ENCODE measurements at regions not wholly inside any gene's neighbourhood (a gene's known extent, or its start where the extent isn't known, plus 50 kb on each side); places are given as distances from the start of the nearest gene placed in this dataset.

GRCh38 chr7:70953331-70953741 lies 178.6 kb upstream of the GALNT17 start:
- in situ Hi-C loops (cut with MboI; ENCODE audit: low sequenced_read_pairs), result no loop called here

GRCh38 chr7:70953796-70954195 lies 178.1 kb upstream of the GALNT17 start:
- in situ Hi-C loops (cut with MboI; ENCODE audit: low sequenced_read_pairs), result no loop called here

GRCh38 chr7:70972693-70973092 lies 159.3 kb upstream of the GALNT17 start:
- in situ Hi-C loops (cut with MboI; ENCODE audit: low sequenced_read_pairs), result no loop called here

- in situ Hi-C loops (cut with MboI; ENCODE audit: low sequenced_read_pairs), result no loop called here
These were observed 156.2 kb upstream of the GALNT17 start for GRCh38 chr7:70975754-70976153.

GRCh38 chr7:70986297-70986696 lies 145.6 kb upstream of the GALNT17 start:
- in situ Hi-C loops (cut with MboI; ENCODE audit: low sequenced_read_pairs), result no loop called here

GRCh38 chr7:70994176-70994575 lies 137.8 kb upstream of the GALNT17 start:
- in situ Hi-C loops (cut with MboI; ENCODE audit: low sequenced_read_pairs), result no loop called here

- in situ Hi-C loops (cut with MboI; ENCODE audit: low sequenced_read_pairs), result no loop called here
These were observed 134.7 kb upstream of the GALNT17 start for GRCh38 chr7:70997261-70997660.

GRCh38 chr7:71005109-71005508 lies 126.8 kb upstream of the GALNT17 start:
- in situ Hi-C loops (cut with MboI; ENCODE audit: low sequenced_read_pairs), result no loop called here

GRCh38 chr7:71009636-71010035 lies 122.3 kb upstream of the GALNT17 start:
- in situ Hi-C loops (cut with MboI; ENCODE audit: low sequenced_read_pairs), result no loop called here

GRCh38 chr7:71015252-71015900 lies 116.6 kb upstream of the GALNT17 start:
- in situ Hi-C loops (cut with MboI; ENCODE audit: low sequenced_read_pairs), result no loop called here

GRCh38 chr7:71016401-71016800 lies 115.5 kb upstream of the GALNT17 start:
- in situ Hi-C loops (cut with MboI; ENCODE audit: low sequenced_read_pairs), result no loop called here

- in situ Hi-C loops (cut with MboI; ENCODE audit: low sequenced_read_pairs), result no loop called here
These were observed 114.3 kb upstream of the GALNT17 start for GRCh38 chr7:71017602-71018001.

GRCh38 chr7:71019706-71020105 lies 112.2 kb upstream of the GALNT17 start:
- in situ Hi-C loops (cut with MboI; ENCODE audit: low sequenced_read_pairs), result no loop called here

- in situ Hi-C loops (cut with MboI; ENCODE audit: low sequenced_read_pairs), result no loop called here
These were observed 110.8 kb upstream of the GALNT17 start for GRCh38 chr7:71021131-71021530.

GRCh38 chr7:71026680-71027079 lies 105.3 kb upstream of the GALNT17 start:
- in situ Hi-C loops (cut with MboI; ENCODE audit: low sequenced_read_pairs), result no loop called here

GRCh38 chr7:71034243-71034642 lies 97.7 kb upstream of the GALNT17 start:
- in situ Hi-C loops (cut with MboI; ENCODE audit: low sequenced_read_pairs), result no loop called here

GRCh38 chr7:71042591-71042990 lies 89.4 kb upstream of the GALNT17 start:
- in situ Hi-C loops (cut with MboI; ENCODE audit: low sequenced_read_pairs), result no loop called here

- in situ Hi-C loops (cut with MboI; ENCODE audit: low sequenced_read_pairs), result no loop called here
These were observed 81.5 kb upstream of the GALNT17 start for GRCh38 chr7:71050492-71050891.

- in situ Hi-C loops (cut with MboI; ENCODE audit: low sequenced_read_pairs), result no loop called here
These were observed 76.4 kb upstream of the GALNT17 start for GRCh38 chr7:71055504-71055903.

- in situ Hi-C loops (cut with MboI; ENCODE audit: low sequenced_read_pairs), result no loop called here
These were observed 54.0 kb upstream of the GALNT17 start for GRCh38 chr7:71077743-71078476.

Data from HL-60/S4 (cell line).